Stimulated activated CD4-positive, alpha-beta T cell treated with anti-CD3 and anti-CD28 coated beads, TNF-alpha, amount 100 ng/mL, for 1 hour (primary cell): ENCODE measurements at regions not wholly inside any gene's neighbourhood (a gene's known extent, or its start where the extent isn't known, plus 50 kb on each side); places are given as distances from the start of the nearest gene placed in this dataset.
"Not testable (repeated sequence)": the region's sequence is repeated elsewhere in the genome, so short reads cannot be mapped to it uniquely, and the experiment has no call there.

Experiments
- DNase-seq, 3 donors: peaks; one replicate each; pipeline ENCODE4 v3.0.0-alpha.2; 2020; ENCODE audit warnings: low read depth in 3 of 3, low spot score in 1 of 3

- DNase-seq = no peak
Measured at GRCh38 chr16:86245895-86246294, 264.4 kb upstream of the FOXF1 start.

GRCh38 chr16:86248310-86248905 lies 261.9 kb upstream of the FOXF1 start:
- DNase-seq = no peak

GRCh38 chr16:86249631-86250030 lies 260.7 kb upstream of the FOXF1 start:
- DNase-seq = no peak

GRCh38 chr16:86251682-86252081 lies 258.6 kb upstream of the FOXF1 start:
- no peak for DNase-seq

- no peak for DNase-seq
Measured at GRCh38 chr16:86252596-86252995, 257.7 kb upstream of the FOXF1 start.

GRCh38 chr16:86255966-86256365 lies 254.4 kb upstream of the FOXF1 start:
- no peak for DNase-seq

- no peak for DNase-seq
Measured at GRCh38 chr16:86256995-86257394, 253.3 kb upstream of the FOXF1 start.

GRCh38 chr16:86257546-86257945 lies 252.8 kb upstream of the FOXF1 start:
- no peak for DNase-seq

GRCh38 chr16:86258713-86259112 lies 251.6 kb upstream of the FOXF1 start:
- DNase-seq = no peak

GRCh38 chr16:86259499-86259898 lies 250.8 kb upstream of the FOXF1 start:
- DNase-seq = no peak

- no peak for DNase-seq
Measured at GRCh38 chr16:86261379-86261778, 248.9 kb upstream of the FOXF1 start.

GRCh38 chr16:86267657-86268056 lies 242.7 kb upstream of the FOXF1 start:
- DNase-seq = not testable (repeated sequence)

- no peak for DNase-seq
Measured at GRCh38 chr16:86270696-86271095, 239.6 kb upstream of the FOXF1 start.

- no peak for DNase-seq
Measured at GRCh38 chr16:86272744-86273143, 237.6 kb upstream of the FOXF1 start.

- no peak for DNase-seq
Measured at GRCh38 chr16:86277221-86277620, 233.1 kb upstream of the FOXF1 start.

GRCh38 chr16:86277859-86278258 lies 232.5 kb upstream of the FOXF1 start:
- not testable (repeated sequence) for DNase-seq

GRCh38 chr16:86281421-86281820 lies 228.9 kb upstream of the FOXF1 start:
- DNase-seq = no peak

- DNase-seq = no peak
Measured at GRCh38 chr16:86283944-86284343, 226.4 kb upstream of the FOXF1 start.

- no peak for DNase-seq
Measured at GRCh38 chr16:86285421-86285820, 224.9 kb upstream of the FOXF1 start.

GRCh38 chr16:86285938-86286921 lies 224.1 kb upstream of the FOXF1 start:
- no peak for DNase-seq

GRCh38 chr16:86286991-86287663 lies 223.2 kb upstream of the FOXF1 start:
- no peak for DNase-seq

- DNase-seq = no peak
Measured at GRCh38 chr16:86287664-86288201, 222.6 kb upstream of the FOXF1 start.
